ENCODE measurements at regions not wholly inside any gene's neighbourhood (a gene's known extent, or its start where the extent isn't known, plus 50 kb on each side); places are given as distances from the start of the nearest gene placed in this dataset.
"Not testable (repeated sequence)": the region's sequence is repeated elsewhere in the genome, so short reads cannot be mapped to it uniquely, and the experiment has no call there.

DNA sequence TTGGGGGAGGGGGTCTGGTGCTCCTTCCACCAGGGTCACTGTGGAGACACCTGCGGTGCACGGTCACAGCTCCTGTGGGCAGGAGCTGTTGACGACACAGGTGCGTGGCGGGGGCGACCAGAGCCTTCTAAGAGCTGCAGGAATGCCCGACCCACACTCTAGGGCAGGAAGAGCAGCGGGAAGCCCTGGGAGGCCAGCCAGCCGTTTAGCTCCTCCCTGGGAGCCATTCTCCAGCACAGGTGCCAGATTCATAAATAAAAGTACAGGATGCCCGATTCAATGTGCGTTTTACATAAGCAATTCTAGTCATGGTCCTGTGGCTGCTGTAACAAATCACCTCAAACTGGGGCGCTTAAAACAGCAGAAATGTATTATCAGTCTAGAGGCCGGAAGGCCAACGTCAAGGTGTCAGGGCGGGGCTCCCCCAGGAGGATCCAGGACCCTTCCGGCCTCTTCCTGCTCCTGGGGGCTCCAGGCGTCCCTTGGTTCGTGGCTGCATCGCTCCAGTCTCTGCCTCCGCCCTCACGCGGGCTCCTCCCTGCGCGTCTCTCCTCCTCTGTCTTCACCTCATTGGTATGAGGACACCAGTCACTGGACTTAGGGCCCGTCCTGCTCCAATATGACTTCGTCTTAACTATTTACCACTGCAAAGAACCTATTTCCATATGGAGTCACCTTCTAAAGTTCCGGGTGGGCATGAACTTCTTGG, 155.4 kb downstream of the FOXL1 start:
- TF ChIP-seq, protein P1, sequence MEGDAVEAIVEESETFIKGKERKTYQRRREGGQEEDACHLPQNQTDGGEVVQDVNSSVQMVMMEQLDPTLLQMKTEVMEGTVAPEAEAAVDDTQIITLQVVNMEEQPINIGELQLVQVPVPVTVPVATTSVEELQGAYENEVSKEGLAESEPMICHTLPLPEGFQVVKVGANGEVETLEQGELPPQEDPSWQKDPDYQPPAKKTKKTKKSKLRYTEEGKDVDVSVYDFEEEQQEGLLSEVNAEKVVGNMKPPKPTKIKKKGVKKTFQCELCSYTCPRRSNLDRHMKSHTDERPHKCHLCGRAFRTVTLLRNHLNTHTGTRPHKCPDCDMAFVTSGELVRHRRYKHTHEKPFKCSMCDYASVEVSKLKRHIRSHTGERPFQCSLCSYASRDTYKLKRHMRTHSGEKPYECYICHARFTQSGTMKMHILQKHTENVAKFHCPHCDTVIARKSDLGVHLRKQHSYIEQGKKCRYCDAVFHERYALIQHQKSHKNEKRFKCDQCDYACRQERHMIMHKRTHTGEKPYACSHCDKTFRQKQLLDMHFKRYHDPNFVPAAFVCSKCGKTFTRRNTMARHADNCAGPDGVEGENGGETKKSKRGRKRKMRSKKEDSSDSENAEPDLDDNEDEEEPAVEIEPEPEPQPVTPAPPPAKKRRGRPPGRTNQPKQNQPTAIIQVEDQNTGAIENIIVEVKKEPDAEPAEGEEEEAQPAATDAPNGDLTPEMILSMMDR (IDR thresholded peaks at IDR 0.05): no peak
- TF ChIP-seq ZFX (IDR thresholded peaks at IDR 0.05; ENCODE audit: borderline replicate concordance): no peak
- H3K27ac ChIP-seq: no peak overlapping the region

DNA sequence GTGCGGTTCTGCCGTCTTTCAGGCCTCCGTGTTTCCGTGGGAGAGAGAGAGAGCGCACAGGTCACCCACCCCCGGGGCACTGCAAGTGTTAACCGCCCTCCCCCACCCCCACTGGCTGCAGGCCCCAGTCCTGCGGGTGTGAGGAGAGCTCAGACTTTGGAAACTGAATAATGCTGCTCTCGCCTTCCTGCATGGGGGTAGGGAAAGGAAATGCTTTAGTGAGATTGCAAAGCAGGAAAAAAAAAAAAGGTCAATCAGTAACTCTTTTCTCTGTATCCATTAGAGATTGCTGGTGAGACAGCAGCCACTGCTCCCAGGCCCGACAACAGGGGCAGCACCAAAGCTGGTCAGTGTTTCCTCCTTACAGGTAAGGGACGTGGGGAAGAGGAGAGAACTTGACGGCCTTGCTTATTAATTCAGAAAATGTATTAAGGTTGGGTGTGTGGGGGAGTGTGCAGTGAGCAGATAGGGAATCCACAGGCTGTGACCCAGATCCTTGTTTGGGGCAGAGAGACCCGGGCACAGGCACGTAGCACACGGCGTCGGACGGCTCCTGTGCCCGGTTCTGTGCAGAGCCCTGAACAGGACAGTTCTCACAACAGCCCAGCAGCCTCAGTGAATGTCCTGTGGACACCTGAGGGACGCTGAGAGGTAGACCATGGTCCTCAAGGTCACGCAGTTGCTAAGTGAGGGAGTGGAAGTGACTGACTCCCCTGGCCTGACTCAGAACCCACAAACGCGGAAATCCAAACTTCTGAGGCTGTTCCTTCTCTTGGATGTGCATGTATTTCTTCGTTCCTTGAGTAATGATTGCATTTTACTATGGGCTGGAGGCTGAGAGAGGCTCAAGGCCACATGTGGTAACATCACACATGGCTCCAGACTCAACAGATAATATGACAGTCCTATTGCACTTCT, 156.5 kb downstream of the FOXL1 start:
- no peak for TF ChIP-seq ZFX (IDR thresholded peaks at IDR 0.05; ENCODE audit: borderline replicate concordance)
- TF ChIP-seq, protein P1 (IDR thresholded peaks at IDR 0.05): no peak
- no peak overlapping the region for H3K27ac ChIP-seq

DNA sequence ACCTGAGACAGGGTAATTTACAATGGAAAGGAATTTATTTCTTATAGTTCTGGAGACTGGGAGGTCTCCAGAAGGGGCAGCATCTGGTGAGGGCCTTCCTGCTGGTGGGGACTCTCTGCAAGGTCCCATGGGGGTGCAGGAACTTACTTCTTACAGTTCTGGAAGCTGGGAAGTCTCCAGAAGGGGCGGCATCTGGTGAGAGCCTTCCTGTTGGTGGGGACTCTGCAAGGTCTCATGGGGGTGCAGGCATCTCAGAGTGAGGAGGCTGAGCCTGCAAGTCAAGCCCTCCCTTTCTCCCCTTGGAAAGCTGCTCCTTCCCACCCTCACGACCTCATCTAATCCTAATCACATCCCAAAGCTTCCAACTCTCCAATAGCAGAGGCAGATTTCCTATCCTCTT, 157.4 kb downstream of the FOXL1 start:
- no peak for TF ChIP-seq ZFX (IDR thresholded peaks at IDR 0.05; ENCODE audit: borderline replicate concordance)
- TF ChIP-seq, protein P1 (IDR thresholded peaks at IDR 0.05): no peak
- no peak overlapping the region for H3K27ac ChIP-seq

DNA sequence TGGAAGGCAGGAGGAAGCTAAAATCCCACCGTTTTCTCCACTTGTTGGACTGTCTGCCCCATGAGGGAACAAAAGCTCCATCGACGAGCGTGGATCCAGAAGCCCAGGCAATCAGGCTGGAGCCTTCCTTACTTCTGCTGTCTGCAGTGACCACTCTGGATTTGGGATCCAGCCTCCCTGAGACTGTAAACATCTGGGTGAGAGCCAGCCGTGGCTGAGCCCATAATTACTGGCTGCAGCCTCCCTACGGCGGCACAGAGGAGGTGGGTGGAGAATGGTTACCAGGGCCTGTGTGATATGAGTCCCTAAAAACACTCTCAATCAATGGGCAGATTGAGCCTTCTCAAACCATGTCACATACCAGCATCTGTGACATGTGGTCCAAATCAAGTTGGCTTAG, 158.2 kb downstream of the FOXL1 start:
- no peak overlapping the region for H3K27ac ChIP-seq
- TF ChIP-seq, protein P1 (IDR thresholded peaks at IDR 0.05): no peak
- TF ChIP-seq ZFX (IDR thresholded peaks at IDR 0.05; ENCODE audit: borderline replicate concordance): no peak

DNA sequence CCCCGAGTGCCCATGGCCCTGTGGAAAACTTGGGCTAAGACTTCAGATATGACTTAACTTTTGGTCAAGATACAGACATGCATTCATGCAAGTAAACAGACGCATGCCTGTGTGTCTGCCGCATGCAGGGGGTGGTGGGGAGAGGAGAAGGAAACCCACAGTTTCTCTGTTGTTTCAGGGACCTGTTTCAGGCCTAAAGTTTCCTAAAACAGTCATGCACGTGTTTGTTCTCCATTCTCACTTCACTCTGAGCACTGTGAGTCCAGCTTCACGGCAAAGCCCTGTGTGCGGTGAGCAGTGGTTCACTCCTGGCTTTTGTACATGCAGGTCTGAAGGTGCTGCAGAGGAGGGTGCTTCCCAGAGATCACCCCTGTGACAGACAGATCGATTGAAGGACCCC, 158.7 kb downstream of the FOXL1 start:
- TF ChIP-seq, protein P1 (IDR thresholded peaks at IDR 0.05): no peak
- no peak for TF ChIP-seq ZFX (IDR thresholded peaks at IDR 0.05; ENCODE audit: borderline replicate concordance)
- H3K27ac ChIP-seq: no peak overlapping the region

DNA sequence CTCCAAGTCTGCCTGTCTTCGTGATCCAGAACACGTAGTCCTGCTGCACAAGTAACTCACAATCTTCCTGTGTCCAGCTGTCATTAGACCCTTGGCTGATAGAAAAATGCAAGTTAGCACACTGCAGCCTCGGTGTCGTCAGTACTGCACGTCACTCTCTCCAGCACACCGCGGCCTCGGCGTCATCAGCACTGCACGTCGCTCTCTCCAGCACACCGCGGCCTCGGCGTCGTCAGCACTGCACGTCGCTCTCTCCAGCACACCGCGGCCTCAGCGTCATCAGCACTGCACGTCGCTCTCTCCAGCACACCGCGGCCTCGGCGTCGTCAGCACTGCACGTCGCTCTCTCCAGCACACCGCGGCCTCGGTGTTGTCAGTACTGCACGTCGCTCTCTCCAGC, 160.0 kb downstream of the FOXL1 start:
- not testable (repeated sequence) for H3K27ac ChIP-seq

DNA sequence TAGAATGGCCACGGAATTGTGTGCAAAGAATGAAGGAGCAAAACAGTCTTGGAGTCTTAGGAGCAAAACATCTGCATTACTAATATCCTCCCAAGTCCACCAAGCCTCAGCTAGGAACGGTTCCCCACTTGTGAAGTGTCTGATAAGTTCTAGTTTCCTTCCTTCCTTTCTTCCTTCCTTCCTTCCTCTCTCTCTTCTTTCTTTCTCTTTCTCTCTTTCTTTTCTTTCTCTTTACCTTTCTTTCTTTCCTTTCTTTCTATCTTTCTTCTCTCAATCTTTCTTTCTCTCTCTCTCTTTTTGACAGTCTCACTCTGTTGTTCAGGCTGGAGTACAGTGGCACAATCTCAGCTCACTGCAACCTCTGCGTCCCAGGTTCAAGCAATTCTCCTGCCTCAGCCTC, 160.8 kb downstream of the FOXL1 start:
- TF ChIP-seq, protein P1 (IDR thresholded peaks at IDR 0.05): no peak
- no peak for TF ChIP-seq ZFX (IDR thresholded peaks at IDR 0.05; ENCODE audit: borderline replicate concordance)
- H3K27ac ChIP-seq: no peak overlapping the region

Data from 22Rv1 (cell line).